DOHH2 (cell line): ENCODE measurements at regions not wholly inside any gene's neighbourhood (a gene's known extent, or its start where the extent isn't known, plus 50 kb on each side); places are given as distances from the start of the nearest gene placed in this dataset.

Experiments
- CTCF ChIP-seq: fragments of 200-600 bp; sonication (generic); IDR thresholded peaks from one replicate; pipeline ENCODE4 v1.5.1; 2014; ENCODE audit warnings: antibody characterized with exemption, mild to moderate bottlenecking, low read depth, low read length; ENCODE audit not compliant: poor library complexity, severe bottlenecking
- EZH2phosphoT487 ChIP-seq: fragments of 200-600 bp; sonication (generic); IDR thresholded peaks from 2 replicates; pipeline ENCODE4 v1.6.1; 2017; ENCODE audit warnings: borderline replicate concordance, mild to moderate bottlenecking, antibody characterized with exemption, low read length, moderate library complexity, mixed read lengths

DNA sequence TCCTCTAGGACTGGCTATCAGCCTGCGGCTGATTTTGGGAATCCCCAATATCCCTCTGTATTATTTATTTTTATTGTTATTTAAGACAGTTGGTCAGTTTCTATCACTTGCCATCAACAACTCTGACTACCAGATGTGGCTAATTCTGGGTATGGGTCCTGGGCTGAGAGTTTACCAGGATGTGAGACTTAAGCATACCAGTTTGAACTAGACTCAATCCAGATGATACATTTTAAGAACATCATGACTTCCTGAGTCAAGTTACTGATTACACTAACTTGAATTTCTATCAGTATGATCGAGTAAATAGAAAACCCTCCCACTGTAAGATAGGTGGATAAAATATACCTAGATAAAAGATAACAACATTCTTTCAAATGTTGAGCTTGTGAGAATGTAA lies 634.0 kb downstream of the MAT2B start:
- no peak for TF ChIP-seq EZH2phosphoT487
- TF ChIP-seq CTCF = no peak
